Neural progenitor cell (in vitro differentiated cells): ENCODE measurements at regions not wholly inside any gene's neighbourhood (a gene's known extent, or its start where the extent isn't known, plus 50 kb on each side); places are given as distances from the start of the nearest gene placed in this dataset.

Source experiments
- CTCF ChIP-seq: fragments of 200-600 bp; sonication (generic); IDR thresholded peaks from 2 replicates; pipeline ENCODE4 v1.5.1; 2017; ENCODE audit warnings: antibody characterized with exemption, mild to moderate bottlenecking
- EZH2 ChIP-seq: fragments of 200-600 bp; sonication (generic); IDR thresholded peaks from 2 replicates; pipeline ENCODE4 v1.6.1; 2017; ENCODE audit warnings: antibody characterized with exemption, mild to moderate bottlenecking, moderate library complexity

GRCh38 chr5:124461941-124462340, 284.5 kb downstream of the ZNF608 start:
- TF ChIP-seq CTCF, result no peak
- TF ChIP-seq EZH2, result no peak
